H1 (cell line): ENCODE measurements at regions not wholly inside any gene's neighbourhood (a gene's known extent, or its start where the extent isn't known, plus 50 kb on each side); places are given as distances from the start of the nearest gene placed in this dataset.

Experiments used
- RNF2 ChIP-seq: fragments of 200-900, 300-1000 bp; sonication (generic); IDR thresholded peaks from 2 replicates; pipeline ENCODE4 v1.7.1; 2016; ENCODE audit warnings: borderline replicate concordance, low read depth, mild to moderate bottlenecking, antibody characterized with exemption, low read length; ENCODE audit not compliant: poor library complexity, severe bottlenecking; ENCODE audit errors: missing control alignments
- TAF1 ChIP-seq: IDR thresholded peaks from 2 replicates; pipeline ENCODE4 v1.6.1; 2011; ENCODE audit warnings: mild to moderate bottlenecking, low read depth, low read length

GRCh38 chr2:236335696-236336574 lies 71.7 kb upstream of the ASB18 start:
- no peak for TF ChIP-seq RNF2
- no peak for TF ChIP-seq TAF1
